WTC11 (cell line): ENCODE measurements at regions not wholly inside any gene's neighbourhood (a gene's known extent, or its start where the extent isn't known, plus 50 kb on each side); places are given as distances from the start of the nearest gene placed in this dataset.

Experiments used
- ATAC-seq: fragments of 200-7000 bp; cut with Tn5 transposase; 2 replicates; pipeline ENCODE4 v1.10.0; 2021; ENCODE audit warnings: mild to moderate bottlenecking, moderate library complexity
- CTCF ChIA-PET: fragments of 300-600 bp; sonication (Branson Sonifier 250); formaldehyde crosslinking; loops from one replicate; lab custom pipeline; 2021; ENCODE audit warnings: antibody characterized with exemption; lab: Charles Lee
- POLR2A ChIA-PET: fragments of 350-600 bp; sonication (Branson Sonifier 250); formaldehyde crosslinking; loops from one replicate; lab custom pipeline; 2021; ENCODE audit warnings: antibody characterized with exemption; lab: Charles Lee
- DNase-seq: peaks from one replicate; pipeline ENCODE4 v3.0.0; 2021; ENCODE audit warnings: low spot score
- H3K27ac Mint-ChIP-seq: 2 replicates; pipeline ENCODE4 v1.8.0; 2021; ENCODE audit warnings: mixed read lengths
- H3K27me3 Mint-ChIP-seq: 2 replicates; pipeline ENCODE4 v1.8.0; 2021; ENCODE audit warnings: low read depth, mild to moderate bottlenecking, moderate library complexity, mixed read lengths
- H3K36me3 Mint-ChIP-seq: 2 replicates; pipeline ENCODE4 v1.8.0; 2021; ENCODE audit warnings: mixed read lengths
- H3K4me1 Mint-ChIP-seq: 2 replicates; pipeline ENCODE4 v1.8.0; 2022; ENCODE audit warnings: mixed read lengths
- H3K4me3 Mint-ChIP-seq: 2 replicates; pipeline ENCODE4 v1.8.0; 2021; ENCODE audit warnings: mild to moderate bottlenecking, moderate library complexity, mixed read lengths
- H3K9me3 Mint-ChIP-seq: 2 replicates; pipeline ENCODE4 v1.8.0; 2021; ENCODE audit warnings: mixed read lengths
- ARID4B ChIP-seq: sonication (generic); formaldehyde crosslinking; IDR thresholded peaks from 2 replicates; pipeline ENCODE4 v1.8.0; 2023; ENCODE audit warnings: missing genetic modification reagents, mild to moderate bottlenecking, borderline replicate concordance
- CDX4 ChIP-seq: fragments of 250-450 bp; sonication (Bioruptor Pico); IDR thresholded peaks from 2 replicates; pipeline ENCODE4 v1.9.0; 2021; ENCODE audit warnings: moderate library complexity, mild to moderate bottlenecking, inconsistent platforms, borderline replicate concordance
- ESRRA ChIP-seq: sonication (generic); formaldehyde crosslinking; IDR thresholded peaks from 2 replicates; pipeline ENCODE4 v1.8.1; 2022; ENCODE audit warnings: mild to moderate bottlenecking, missing genetic modification reagents, borderline replicate concordance
- ETV6 ChIP-seq: sonication (generic); formaldehyde crosslinking; IDR thresholded peaks from 2 replicates; pipeline ENCODE4 v1.8.1; 2022; ENCODE audit warnings: mild to moderate bottlenecking, missing genetic modification reagents
- FOXJ3 ChIP-seq: sonication (generic); formaldehyde crosslinking; IDR thresholded peaks from 2 replicates; pipeline ENCODE4 v1.9.0; 2021; ENCODE audit warnings: missing genetic modification reagents, mild to moderate bottlenecking, borderline replicate concordance
- FOXP4 ChIP-seq: sonication (generic); formaldehyde crosslinking; IDR thresholded peaks from 2 replicates; pipeline ENCODE4 v1.8.0; 2022; ENCODE audit warnings: mild to moderate bottlenecking, missing genetic modification reagents
- JUN ChIP-seq: sonication (generic); formaldehyde crosslinking; IDR thresholded peaks from 2 replicates; pipeline ENCODE4 v1.8.0; 2023; ENCODE audit warnings: mild to moderate bottlenecking, missing genetic modification reagents
- MLX ChIP-seq: sonication (generic); formaldehyde crosslinking; IDR thresholded peaks from 2 replicates; pipeline ENCODE4 v1.8.1; 2023; ENCODE audit warnings: mild to moderate bottlenecking, missing genetic modification reagents, moderate library complexity
- MXD4 ChIP-seq: fragments of 250-450 bp; sonication (Bioruptor Pico); IDR thresholded peaks from 2 replicates; pipeline ENCODE4 v1.8.0; 2021; ENCODE audit warnings: mild to moderate bottlenecking, moderate library complexity, borderline replicate concordance
- NFATC4 ChIP-seq: fragments of 250-450 bp; sonication (Bioruptor Pico); IDR thresholded peaks from 2 replicates; pipeline ENCODE4 v1.9.0; 2021; ENCODE audit warnings: mild to moderate bottlenecking
- NR1H2 ChIP-seq: sonication (generic); formaldehyde crosslinking; IDR thresholded peaks from 2 replicates; pipeline ENCODE4 v1.9.0; 2021; ENCODE audit warnings: mild to moderate bottlenecking, moderate library complexity, missing genetic modification reagents
- NR3C1 ChIP-seq: sonication (generic); formaldehyde crosslinking; conservative IDR thresholded peaks from 2 replicates; pipeline ENCODE4 v1.8.1; 2023; ENCODE audit warnings: low read depth, mild to moderate bottlenecking, missing genetic modification reagents
- RELA ChIP-seq: sonication (generic); formaldehyde crosslinking; IDR thresholded peaks from 2 replicates; pipeline ENCODE4 v1.8.1; 2022; ENCODE audit warnings: missing genetic modification reagents, mild to moderate bottlenecking, borderline replicate concordance
- RORB ChIP-seq: fragments of 250-450 bp; sonication (Bioruptor Pico); IDR thresholded peaks from 2 replicates; pipeline ENCODE4 v1.9.0; 2021; ENCODE audit warnings: mild to moderate bottlenecking
- SMAD4 ChIP-seq: sonication (generic); formaldehyde crosslinking; IDR thresholded peaks from 2 replicates; pipeline ENCODE4 v1.8.0; 2022; ENCODE audit warnings: mild to moderate bottlenecking, missing genetic modification reagents
- SP1 ChIP-seq: sonication (generic); formaldehyde crosslinking; conservative IDR thresholded peaks from 2 replicates; pipeline ENCODE4 v1.8.1; 2022; ENCODE audit warnings: missing genetic modification reagents
- STAT6 ChIP-seq: sonication (generic); formaldehyde crosslinking; conservative IDR thresholded peaks from 2 replicates; pipeline ENCODE4 v1.8.1; 2023; ENCODE audit warnings: mild to moderate bottlenecking, low read depth, missing genetic modification reagents, moderate library complexity
- TEAD1 ChIP-seq: sonication (generic); formaldehyde crosslinking; IDR thresholded peaks from 2 replicates; pipeline ENCODE4 v1.8.0; 2022; ENCODE audit warnings: mild to moderate bottlenecking, missing genetic modification reagents
- USF2 ChIP-seq: sonication (generic); formaldehyde crosslinking; IDR thresholded peaks from 2 replicates; pipeline ENCODE4 v1.8.1; 2023; ENCODE audit warnings: mild to moderate bottlenecking, missing genetic modification reagents, moderate library complexity
- ZBTB21 ChIP-seq: sonication (generic); formaldehyde crosslinking; IDR thresholded peaks from 2 replicates; pipeline ENCODE4 v1.8.1; 2023; ENCODE audit warnings: mild to moderate bottlenecking, missing genetic modification reagents, borderline replicate concordance
- ZMAT4 ChIP-seq: fragments of 250-450 bp; sonication (Bioruptor Pico); IDR thresholded peaks from 2 replicates; pipeline ENCODE4 v1.9.0; 2021; ENCODE audit warnings: mild to moderate bottlenecking
- ZNF121 ChIP-seq: sonication (generic); formaldehyde crosslinking; IDR thresholded peaks from 2 replicates; pipeline ENCODE4 v1.8.0; 2023; ENCODE audit warnings: missing genetic modification reagents

- Mint-ChIP-seq H3K36me3 (no peaks in the 10 kb centered on the region), H3K9me3 (peaks cover 5% of the 10 kb centered on the region; the same call in 1 of the 2 replicates), H3K27ac (no peak overlapping the region), H3K27me3 (no peaks in the 10 kb centered on the region; the same call in 1 of the 2 replicates), H3K4me1 (no peaks in the 10 kb centered on the region), H3K4me3 (no peak overlapping the region)
- ChIA-PET CTCF (no interaction called here), POLR2A (no interaction called here)
- ATAC-seq (no peak), DNase-seq (no peak)
- TF ChIP-seq RORB (no peak), USF2 (CRISPR knock-in tag) (no peak), MXD4 (CRISPR knock-in tag) (no peak), NFATC4 (no peak), TEAD1 (CRISPR knock-in tag) (no peak), ZNF121 (CRISPR knock-in tag) (no peak)
Observed at GRCh38 chr11:96885405-96885804, 495.6 kb downstream of the JRKL start.

GRCh38 chr11:96885912-96886311, 496.1 kb downstream of the JRKL start:
- Mint-ChIP-seq H3K27me3 (no peaks in the 10 kb centered on the region; the same call in 1 of the 2 replicates), H3K4me1 (no peaks in the 10 kb centered on the region), H3K4me3 (no peak overlapping the region), H3K27ac (no peak overlapping the region), H3K36me3 (no peaks in the 10 kb centered on the region), H3K9me3 (peaks cover 5% of the 10 kb centered on the region; the same call in 1 of the 2 replicates)
- no peak for DNase-seq
- no peak for TF ChIP-seq NR1H2
- no peak for TF ChIP-seq ZMAT4
- no peak for TF ChIP-seq NFATC4
- TF ChIP-seq CDX4 (CRISPR knock-in tag) = no peak
- CTCF ChIA-PET = no interaction called here
- no peak for ATAC-seq
- POLR2A ChIA-PET = no interaction called here

- DNase-seq (no peak), ATAC-seq (peak; percentile 48)
- Mint-ChIP-seq H3K4me1 (peaks cover 9% of the 10 kb centered on the region), H3K27me3 (no peaks in the 10 kb centered on the region), H3K4me3 (no peak overlapping the region), H3K9me3 (peaks cover 8% of the 10 kb centered on the region), H3K27ac (peak overlapping the region; percentile 33), H3K36me3 (no peaks in the 10 kb centered on the region)
- ChIA-PET CTCF (interaction anchor here (1.1 kb wide), 1 partner anchor 430 kb away, joined by 10 read pairs; no protein-coding TSS in a partner anchor), POLR2A (no interaction called here)
- TF ChIP-seq SMAD4 = no peak
- TF ChIP-seq JUN = no peak
- no peak for TF ChIP-seq NR3C1 (CRISPR knock-in tag)
- TF ChIP-seq FOXJ3 = no peak
- no peak for TF ChIP-seq ZNF121 (CRISPR knock-in tag)
- TF ChIP-seq ZBTB21 (CRISPR knock-in tag) = no peak
- TF ChIP-seq RELA (CRISPR knock-in tag) = no peak
- no peak for TF ChIP-seq STAT6
- TF ChIP-seq FOXP4 (CRISPR knock-in tag) = no peak
- no peak for TF ChIP-seq SP1
- TF ChIP-seq ESRRA (CRISPR knock-in tag) = no peak
- no peak for TF ChIP-seq MXD4 (CRISPR knock-in tag)
- no peak for TF ChIP-seq ETV6
- no peak for TF ChIP-seq MLX
- no peak for TF ChIP-seq ARID4B (CRISPR knock-in tag)
Observed at GRCh38 chr11:96893988-96894387, 504.2 kb downstream of the JRKL start.
